HPDE6-E6E7 (cell line): ENCODE measurements at regions not wholly inside any gene's neighbourhood (a gene's known extent, or its start where the extent isn't known, plus 50 kb on each side); places are given as distances from the start of the nearest gene placed in this dataset.

Experiments used
- DNase-seq: peaks from one replicate; pipeline ENCODE4 v3.0.0; 2011; ENCODE audit warnings: missing footprints; ENCODE audit errors: extremely low spot score

GRCh38 chr2:217203086-217203485 lies 343.2 kb upstream of the TNP1 start:
- DNase-seq = no peak

GRCh38 chr2:217199255-217199630 lies 339.4 kb upstream of the TNP1 start:
- no peak for DNase-seq

- no peak for DNase-seq
Observed at GRCh38 chr2:217195658-217196446, 336.0 kb upstream of the TNP1 start.

- DNase-seq = no peak
Observed at GRCh38 chr2:217195016-217195415, 335.2 kb upstream of the TNP1 start.

GRCh38 chr2:217193431-217194340 lies 333.8 kb upstream of the TNP1 start:
- DNase-seq = peak; percentile 38

GRCh38 chr2:217192366-217192765 lies 332.5 kb upstream of the TNP1 start:
- DNase-seq = no peak

GRCh38 chr2:217189747-217190146 lies 329.9 kb upstream of the TNP1 start:
- no peak for DNase-seq

GRCh38 chr2:217189131-217189530 lies 329.3 kb upstream of the TNP1 start:
- no peak for DNase-seq

GRCh38 chr2:217186668-217187159 lies 326.9 kb upstream of the TNP1 start:
- no peak for DNase-seq

GRCh38 chr2:217186152-217186551 lies 326.3 kb upstream of the TNP1 start:
- DNase-seq = no peak

- DNase-seq = no peak
Observed at GRCh38 chr2:217185265-217185995, 325.6 kb upstream of the TNP1 start.

- no peak for DNase-seq
Observed at GRCh38 chr2:217184242-217184641, 324.4 kb upstream of the TNP1 start.

- DNase-seq = no peak
Observed at GRCh38 chr2:217183471-217183870, 323.6 kb upstream of the TNP1 start.

GRCh38 chr2:217182926-217183325 lies 323.1 kb upstream of the TNP1 start:
- no peak for DNase-seq

GRCh38 chr2:217181512-217181911 lies 321.6 kb upstream of the TNP1 start:
- DNase-seq = no peak

- no peak for DNase-seq
Observed at GRCh38 chr2:217179854-217180253, 320.0 kb upstream of the TNP1 start.

- no peak for DNase-seq
Observed at GRCh38 chr2:217178341-217178740, 318.5 kb upstream of the TNP1 start.

GRCh38 chr2:217177720-217178119 lies 317.9 kb upstream of the TNP1 start:
- DNase-seq = no peak

- no peak for DNase-seq
Observed at GRCh38 chr2:217171874-217172273, 312.0 kb upstream of the TNP1 start.

- DNase-seq = no peak
Observed at GRCh38 chr2:217168496-217168895, 308.6 kb upstream of the TNP1 start.

GRCh38 chr2:217167531-217167930 lies 307.7 kb upstream of the TNP1 start:
- DNase-seq = no peak

GRCh38 chr2:217166241-217166850 lies 306.5 kb upstream of the TNP1 start:
- no peak for DNase-seq
